Trophoblast cell (in vitro differentiated cells and primary cell): ENCODE measurements at regions not wholly inside any gene's neighbourhood (a gene's known extent, or its start where the extent isn't known, plus 50 kb on each side); places are given as distances from the start of the nearest gene placed in this dataset.

ENCODE experiments used
- DNase-seq, 2 donors: peaks; one replicate each; pipeline ENCODE4 v3.0.0-alpha.2; 2016
- H2AFZ ChIP-seq: 2 replicates; pipeline ENCODE4 v1.6.1; 2013; ENCODE audit warnings: low read length, moderate library complexity, mild to moderate bottlenecking; ENCODE audit not compliant: insufficient read depth, poor library complexity
- H2AK5ac ChIP-seq: 2 replicates; pipeline ENCODE4 v1.6.1; 2013; ENCODE audit warnings: mild to moderate bottlenecking, low read length
- H2BK120ac ChIP-seq: 2 replicates; pipeline ENCODE4 v1.6.1; 2013; ENCODE audit warnings: low read length, mild to moderate bottlenecking, moderate library complexity; ENCODE audit not compliant: insufficient read depth, poor library complexity
- H2BK12ac ChIP-seq: 2 replicates; pipeline ENCODE4 v1.6.1; 2013; ENCODE audit warnings: mild to moderate bottlenecking, low read length, moderate library complexity
- H2BK5ac ChIP-seq: 2 replicates; pipeline ENCODE4 v1.6.1; 2013; ENCODE audit warnings: low read length, low read depth, moderate library complexity, mild to moderate bottlenecking; ENCODE audit not compliant: poor library complexity
- H3K14ac ChIP-seq: 2 replicates; pipeline ENCODE4 v1.6.1; 2013; ENCODE audit warnings: mild to moderate bottlenecking, low read length
- H3K18ac ChIP-seq: 2 replicates; pipeline ENCODE4 v1.6.1; 2013; ENCODE audit warnings: mild to moderate bottlenecking, low read length
- H3K23ac ChIP-seq: 2 replicates; pipeline ENCODE4 v1.6.1; 2013; ENCODE audit warnings: low read length
- H3K27ac ChIP-seq: 2 replicates; pipeline ENCODE4 v1.5.1; 2013; ENCODE audit warnings: low read depth, mild to moderate bottlenecking, inconsistent platforms, low read length, moderate library complexity
- H3K27me3 ChIP-seq: 2 replicates; pipeline ENCODE4 v1.6.1; 2013; ENCODE audit warnings: inconsistent platforms, mild to moderate bottlenecking, low read length, moderate library complexity; ENCODE audit not compliant: insufficient read depth
- H3K36me3 ChIP-seq, 2 experiments: 1 replicate in 1 of 2; 2 replicates in 1 of 2; pipeline ENCODE4 v1.6.1; 2013; ENCODE audit warnings: low read length in 2 of 2, mild to moderate bottlenecking in 2 of 2, moderate library complexity in 1 of 2; ENCODE audit not compliant: insufficient read depth in 2 of 2, control insufficient read depth in 1 of 2
- H3K4ac ChIP-seq: 2 replicates; pipeline ENCODE4 v1.6.1; 2013; ENCODE audit warnings: low read depth, mild to moderate bottlenecking, low read length, moderate library complexity
- H3K4me1 ChIP-seq, 2 experiments: 1 replicate in 1 of 2; 2 replicates in 1 of 2; pipeline ENCODE4 v1.6.1; 2013; ENCODE audit warnings: low read length in 2 of 2, mild to moderate bottlenecking in 2 of 2, moderate library complexity in 1 of 2; ENCODE audit not compliant: insufficient read depth in 2 of 2, control insufficient read depth in 1 of 2
- H3K4me2 ChIP-seq: 2 replicates; pipeline ENCODE4 v1.6.1; 2013; ENCODE audit warnings: inconsistent platforms, mild to moderate bottlenecking, low read length, moderate library complexity
- H3K4me3 ChIP-seq: 2 replicates; pipeline ENCODE4 v1.5.1; 2013; ENCODE audit warnings: mild to moderate bottlenecking, low read depth, low read length, inconsistent platforms
- H3K79me1 ChIP-seq: one replicate; pipeline ENCODE4 v1.6.1; 2013; ENCODE audit warnings: low read length
- H3K79me2 ChIP-seq: 2 replicates; pipeline ENCODE4 v1.6.1; 2013; ENCODE audit warnings: low read length, mild to moderate bottlenecking; ENCODE audit not compliant: control insufficient read depth, insufficient read depth, poor library complexity
- H3K9ac ChIP-seq: 2 replicates; pipeline ENCODE4 v1.6.1; 2013; ENCODE audit warnings: mild to moderate bottlenecking, low read length
- H3K9me3 ChIP-seq: 2 replicates; pipeline ENCODE4 v1.6.1; 2013; ENCODE audit warnings: low read depth, mild to moderate bottlenecking, control low read depth, inconsistent platforms, low read length; ENCODE audit not compliant: insufficient read depth
- H4K12ac ChIP-seq: 2 replicates; pipeline ENCODE4 v1.6.1; 2013; ENCODE audit warnings: low read depth, mild to moderate bottlenecking, low read length, moderate library complexity
- H4K8ac ChIP-seq: 2 replicates; pipeline ENCODE4 v1.6.1; 2013; ENCODE audit warnings: low read depth, mild to moderate bottlenecking, low read length, moderate library complexity
- H4K91ac ChIP-seq: one replicate; pipeline ENCODE4 v1.6.1; 2013; ENCODE audit warnings: low read depth, mild to moderate bottlenecking, low read length, moderate library complexity
- WGBS: extraction: QIAGEN DNeasy Blood & Tissue Kit; methylation state at CpG from one replicate; pipeline ENCODE4 v1.1.7; 2013; ENCODE audit warnings: missing lambda C conversion rate; ENCODE audit not compliant: insufficient read length, insufficient coverage; ENCODE audit errors: extremely low coverage; 5-methylcytosine and 5-hydroxymethylcytosine counted together

GRCh38 chr5:124570285-124571035, 176.0 kb downstream of the ZNF608 start:
- H2AFZ ChIP-seq, result no peak overlapping the region
- no peaks in the 10 kb centered on the region for H3K79me2 ChIP-seq
- H2BK12ac ChIP-seq, result no peak overlapping the region
- DNase-seq, result no peak
- H4K91ac ChIP-seq, result no peak overlapping the region
- no peak overlapping the region for H3K4me2 ChIP-seq
- no peaks in the 10 kb centered on the region for H3K9me3 ChIP-seq
- no CpG with 5 or more reads among the region's 9 CpGs for WGBS
- H3K27me3 ChIP-seq, result no peaks in the 10 kb centered on the region
- no peak overlapping the region for H3K14ac ChIP-seq
- peaks cover 9% of the 10 kb centered on the region for H3K79me1 ChIP-seq
- H3K4me1 ChIP-seq, result peaks cover 5 to 10% of the 10 kb centered on the region in 2 experiments
- H3K4me3 ChIP-seq, result no peak overlapping the region
- H4K8ac ChIP-seq, result no peak overlapping the region
- H4K12ac ChIP-seq, result no peak overlapping the region
- no peak overlapping the region for H2BK120ac ChIP-seq
- H3K27ac ChIP-seq, result no peak overlapping the region
- H2BK5ac ChIP-seq, result no peak overlapping the region
- no peak overlapping the region for H2AK5ac ChIP-seq
- no peak overlapping the region for H3K4ac ChIP-seq
- no peak overlapping the region for H3K23ac ChIP-seq
- H3K36me3 ChIP-seq, result no peaks in the 10 kb centered on the region
- H3K9ac ChIP-seq, result no peak overlapping the region
- no peak overlapping the region for H3K18ac ChIP-seq

- Histone ChIP-seq H2AFZ (no peak overlapping the region), H3K9me3 (no peaks in the 10 kb centered on the region), H3K9ac (no peak overlapping the region), H3K4me3 (no peak overlapping the region), H3K27ac (no peak overlapping the region), H4K91ac (no peak overlapping the region), H3K18ac (no peak overlapping the region), H3K4ac (no peak overlapping the region), H2AK5ac (no peak overlapping the region), H3K36me3 (no peaks in the 10 kb centered on the region), H2BK120ac (no peak overlapping the region), H3K27me3 (no peaks in the 10 kb centered on the region), H4K8ac (no peak overlapping the region), H3K4me1 (no peaks in the 10 kb centered on the region), H2BK5ac (no peak overlapping the region), H3K4me2 (no peak overlapping the region), H3K79me2 (no peaks in the 10 kb centered on the region), H3K14ac (no peak overlapping the region), H3K79me1 (no peaks in the 10 kb centered on the region), H2BK12ac (no peak overlapping the region), H3K23ac (no peak overlapping the region), H4K12ac (no peak overlapping the region)
- no CpG with 5 or more reads among the region's 7 CpGs for WGBS
- no peak for DNase-seq
These were observed 179.5 kb downstream of the ZNF608 start for GRCh38 chr5:124566875-124567450.

DNA sequence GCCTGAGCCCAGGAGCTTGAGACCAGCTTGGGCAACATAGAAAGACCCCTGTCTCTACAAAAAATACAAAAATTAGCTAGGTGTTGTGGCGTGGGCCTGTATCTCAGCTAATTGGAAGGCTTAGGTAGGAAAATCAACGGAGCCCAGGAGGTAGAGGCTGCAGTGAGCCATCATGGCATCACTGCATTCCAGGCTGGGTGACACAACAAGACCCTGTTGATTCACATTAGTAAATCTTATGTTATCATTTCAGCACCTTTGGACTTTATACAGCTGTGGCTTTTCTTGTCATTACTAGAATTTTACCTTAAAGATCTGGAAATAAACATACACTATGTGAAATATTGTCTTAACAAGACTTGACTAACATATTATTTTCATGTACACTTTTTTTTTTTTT, 185.0 kb downstream of the ZNF608 start:
- Histone ChIP-seq H4K12ac (no peak overlapping the region), H4K91ac (no peak overlapping the region), H3K4me3 (no peak overlapping the region), H3K27me3 (no peaks in the 10 kb centered on the region), H3K23ac (no peak overlapping the region), H2AK5ac (no peak overlapping the region), H3K4me2 (no peak overlapping the region), H2BK120ac (peak overlapping the region; percentile 66), H3K14ac (no peak overlapping the region), H4K8ac (no peak overlapping the region), H3K4ac (no peak overlapping the region), H3K27ac (no peak overlapping the region), H3K79me2 (no peaks in the 10 kb centered on the region), H3K18ac (no peak overlapping the region), H3K9ac (no peak overlapping the region), H2BK5ac (no peak overlapping the region), H3K4me1 (no peaks in the 10 kb centered on the region), H2BK12ac (no peak overlapping the region), H3K9me3 (no peaks in the 10 kb centered on the region), H3K79me1 (no peaks in the 10 kb centered on the region), H2AFZ (no peak overlapping the region), H3K36me3 (peaks cover 0 to 2% of the 10 kb centered on the region in 2 experiments)
- no peak for DNase-seq
- no CpG with 5 or more reads among the region's 2 CpGs for WGBS

DNA sequence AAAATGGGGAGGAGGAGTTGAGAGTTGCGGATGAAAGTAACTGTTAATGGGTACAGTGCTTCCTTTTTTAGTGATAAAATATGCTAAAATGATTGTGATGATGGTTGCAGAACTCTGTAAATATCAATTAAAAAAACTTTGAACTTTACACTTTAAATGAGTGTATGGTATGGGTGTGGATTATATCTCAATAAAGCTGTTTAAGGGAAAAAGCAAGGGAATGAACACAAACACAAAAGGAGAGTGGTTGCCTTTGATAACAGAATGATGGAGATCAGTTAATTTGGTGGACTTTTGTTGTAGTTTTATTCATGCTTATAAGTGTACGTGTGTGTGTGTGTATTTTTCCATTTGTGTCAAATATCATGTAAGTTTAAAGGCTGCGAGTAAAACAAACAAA, 186.1 kb downstream of the ZNF608 start:
- no peak overlapping the region for H2BK5ac ChIP-seq
- H2AK5ac ChIP-seq, result no peak overlapping the region
- 100% methylated on average over 1 of the region's 3 CpGs for WGBS
- no peaks in the 10 kb centered on the region for H3K79me1 ChIP-seq
- H3K9ac ChIP-seq, result no peak overlapping the region
- no peak overlapping the region for H4K8ac ChIP-seq
- no peak overlapping the region for H3K4me3 ChIP-seq
- H4K91ac ChIP-seq, result no peak overlapping the region
- no peak overlapping the region for H3K4me2 ChIP-seq
- H3K4me1 ChIP-seq, result no peaks in the 10 kb centered on the region
- H4K12ac ChIP-seq, result no peak overlapping the region
- no peak overlapping the region for H3K27ac ChIP-seq
- no peak overlapping the region for H3K18ac ChIP-seq
- H2AFZ ChIP-seq, result no peak overlapping the region
- no peak overlapping the region for H2BK120ac ChIP-seq
- no peaks in the 10 kb centered on the region for H3K79me2 ChIP-seq
- peaks cover 0 to 2% of the 10 kb centered on the region in 2 experiments for H3K36me3 ChIP-seq
- H2BK12ac ChIP-seq, result no peak overlapping the region
- H3K23ac ChIP-seq, result no peak overlapping the region
- H3K4ac ChIP-seq, result no peak overlapping the region
- H3K9me3 ChIP-seq, result no peaks in the 10 kb centered on the region
- DNase-seq, result no peak
- no peak overlapping the region for H3K14ac ChIP-seq
- no peaks in the 10 kb centered on the region for H3K27me3 ChIP-seq
